ENCODE measurements at regions not wholly inside any gene's neighbourhood (a gene's known extent, or its start where the extent isn't known, plus 50 kb on each side); places are given as distances from the start of the nearest gene placed in this dataset.

DNA sequence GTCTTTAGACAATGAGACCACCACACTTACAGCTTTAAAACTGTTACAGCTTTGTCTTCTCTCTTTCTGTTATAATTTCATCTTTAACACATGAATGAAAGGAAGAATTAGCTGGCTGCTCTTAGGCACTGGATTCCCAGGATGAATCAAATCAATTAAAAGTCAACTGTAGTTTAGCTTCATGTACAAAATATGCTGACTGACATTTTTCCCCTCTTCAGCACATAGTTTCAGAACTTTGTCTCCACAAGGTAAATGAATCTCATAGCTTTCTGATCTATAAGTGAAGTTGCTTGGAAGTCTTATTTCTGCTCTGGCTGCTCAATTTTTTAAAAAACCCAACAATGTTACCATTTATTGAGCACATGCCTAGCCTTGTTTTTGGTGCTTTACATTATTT is 293.8 kb downstream of the GRIN2B start:
- ATAC-seq (no peak), FAIRE-seq (no peak), DNase-seq (ENCODE audit: low read depth, low spot score) (no peak)
- H4K20me1 ChIP-seq (ENCODE audit: control insufficient read depth, insufficient read depth): no peaks in the 10 kb centered on the region
- H3K27me3 ChIP-seq (replicated peaks in 1 of 2; ENCODE audit: control insufficient read depth in 2 of 2, insufficient read depth in 2 of 2, low read length in 1 of 2): no peaks in the 10 kb centered on the region
- ChIA-PET RAD21 (ENCODE audit: unreplicated experiment) (no interaction called here), SMC1A (ENCODE audit: uncharacterized antibody, unreplicated experiment) (no interaction called here), POLR2A (interaction anchor here (0.5 kb wide), 1 partner anchor 462 kb away, joined by 4 read pairs; no protein-coding TSS in a partner anchor), CTCF (interaction anchor here (0.7 kb wide), 1 partner anchor 111 kb away, joined by 3 read pairs; no protein-coding TSS in a partner anchor)
- H3K79me2 ChIP-seq (ENCODE audit: control insufficient read depth, insufficient read depth, low read length): no peaks in the 10 kb centered on the region
- no peak overlapping the region for H3K27ac ChIP-seq (ENCODE audit: control insufficient read depth, insufficient read depth)
- no peak overlapping the region for H3K9ac ChIP-seq (ENCODE audit: control insufficient read depth, insufficient read depth, low read length)
- in situ Hi-C loops (cut with MboI) (no loop called here), intact Hi-C loops (cut with micrococcal nuclease; ENCODE audit: unreplicated experiment) (no loop called here)
- BruUV-seq (replicated peaks): no TSS peak
- no peak overlapping the region for H2AFZ ChIP-seq (ENCODE audit: control insufficient read depth, low read depth, low read length)
- no peak overlapping the region for H3K4me2 ChIP-seq (ENCODE audit: control insufficient read depth, insufficient read depth)
- H3K4me3 ChIP-seq: no peak overlapping the region
- no peaks in the 10 kb centered on the region for H3K4me1 ChIP-seq (ENCODE audit: control insufficient read depth, insufficient read depth, low read length)
- H3K36me3 ChIP-seq (ENCODE audit: control insufficient read depth in 2 of 2, insufficient read depth in 2 of 2, low read length in 1 of 2): no peaks in the 10 kb centered on the region
- H3K9me3 ChIP-seq (replicated peaks; ENCODE audit: control insufficient read depth, insufficient read depth, low read length): no peaks in the 10 kb centered on the region
- TF ChIP-seq IKZF2 (IDR thresholded peaks at IDR 0.05): no peak
- TF ChIP-seq, protein P1, sequence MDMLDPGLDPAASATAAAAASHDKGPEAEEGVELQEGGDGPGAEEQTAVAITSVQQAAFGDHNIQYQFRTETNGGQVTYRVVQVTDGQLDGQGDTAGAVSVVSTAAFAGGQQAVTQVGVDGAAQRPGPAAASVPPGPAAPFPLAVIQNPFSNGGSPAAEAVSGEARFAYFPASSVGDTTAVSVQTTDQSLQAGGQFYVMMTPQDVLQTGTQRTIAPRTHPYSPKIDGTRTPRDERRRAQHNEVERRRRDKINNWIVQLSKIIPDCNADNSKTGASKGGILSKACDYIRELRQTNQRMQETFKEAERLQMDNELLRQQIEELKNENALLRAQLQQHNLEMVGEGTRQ (IDR thresholded peaks at IDR 0.05; ENCODE audit: borderline replicate concordance, low read depth, low read length): no peak
- TF ChIP-seq ZBED1 (IDR thresholded peaks at IDR 0.05; ENCODE audit: borderline replicate concordance): no peak
- TF ChIP-seq, protein P2, sequence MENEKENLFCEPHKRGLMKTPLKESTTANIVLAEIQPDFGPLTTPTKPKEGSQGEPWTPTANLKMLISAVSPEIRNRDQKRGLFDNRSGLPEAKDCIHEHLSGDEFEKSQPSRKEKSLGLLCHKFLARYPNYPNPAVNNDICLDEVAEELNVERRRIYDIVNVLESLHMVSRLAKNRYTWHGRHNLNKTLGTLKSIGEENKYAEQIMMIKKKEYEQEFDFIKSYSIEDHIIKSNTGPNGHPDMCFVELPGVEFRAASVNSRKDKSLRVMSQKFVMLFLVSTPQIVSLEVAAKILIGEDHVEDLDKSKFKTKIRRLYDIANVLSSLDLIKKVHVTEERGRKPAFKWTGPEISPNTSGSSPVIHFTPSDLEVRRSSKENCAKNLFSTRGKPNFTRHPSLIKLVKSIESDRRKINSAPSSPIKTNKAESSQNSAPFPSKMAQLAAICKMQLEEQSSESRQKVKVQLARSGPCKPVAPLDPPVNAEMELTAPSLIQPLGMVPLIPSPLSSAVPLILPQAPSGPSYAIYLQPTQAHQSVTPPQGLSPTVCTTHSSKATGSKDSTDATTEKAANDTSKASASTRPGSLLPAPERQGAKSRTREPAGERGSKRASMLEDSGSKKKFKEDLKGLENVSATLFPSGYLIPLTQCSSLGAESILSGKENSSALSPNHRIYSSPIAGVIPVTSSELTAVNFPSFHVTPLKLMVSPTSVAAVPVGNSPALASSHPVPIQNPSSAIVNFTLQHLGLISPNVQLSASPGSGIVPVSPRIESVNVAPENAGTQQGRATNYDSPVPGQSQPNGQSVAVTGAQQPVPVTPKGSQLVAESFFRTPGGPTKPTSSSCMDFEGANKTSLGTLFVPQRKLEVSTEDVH (IDR thresholded peaks at IDR 0.05; ENCODE audit: low read depth, partially characterized antibody): no peak
- TF ChIP-seq TAF1 (IDR thresholded peaks at IDR 0.05; ENCODE audit: borderline replicate concordance, low read depth, low read length): no peak
- TF ChIP-seq NFYA (IDR thresholded peaks at IDR 0.05; ENCODE audit: borderline replicate concordance, low read depth, low read length): no peak
- TF ChIP-seq SMAD5 (IDR thresholded peaks at IDR 0.05; ENCODE audit: low read depth): no peak
- TF ChIP-seq FOS (IDR thresholded peaks at IDR 0.05; ENCODE audit: borderline replicate concordance, extremely low read depth, insufficient read length): no peak
- no peak for TF ChIP-seq MTA2 (IDR thresholded peaks at IDR 0.05; ENCODE audit: low read depth)
- TF ChIP-seq NR2C1 (IDR thresholded peaks at IDR 0.05): no peak
- TF ChIP-seq SREBF1 (IDR thresholded peaks at IDR 0.05; ENCODE audit: low read length): no peak
- TF ChIP-seq RB1 (IDR thresholded peaks at IDR 0.05; ENCODE audit: borderline replicate concordance): no peak
- TF ChIP-seq, protein P3, sequence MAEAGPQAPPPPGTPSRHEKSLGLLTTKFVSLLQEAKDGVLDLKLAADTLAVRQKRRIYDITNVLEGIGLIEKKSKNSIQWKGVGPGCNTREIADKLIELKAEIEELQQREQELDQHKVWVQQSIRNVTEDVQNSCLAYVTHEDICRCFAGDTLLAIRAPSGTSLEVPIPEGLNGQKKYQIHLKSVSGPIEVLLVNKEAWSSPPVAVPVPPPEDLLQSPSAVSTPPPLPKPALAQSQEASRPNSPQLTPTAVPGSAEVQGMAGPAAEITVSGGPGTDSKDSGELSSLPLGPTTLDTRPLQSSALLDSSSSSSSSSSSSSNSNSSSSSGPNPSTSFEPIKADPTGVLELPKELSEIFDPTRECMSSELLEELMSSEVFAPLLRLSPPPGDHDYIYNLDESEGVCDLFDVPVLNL (IDR thresholded peaks at IDR 0.05; ENCODE audit: low read depth, low read length): no peak
- no peak for TF ChIP-seq MTA3 (IDR thresholded peaks at IDR 0.05; ENCODE audit: borderline replicate concordance, low read length)
- TF ChIP-seq ASH2L (IDR thresholded peaks at IDR 0.05; ENCODE audit: borderline replicate concordance, low read depth): no peak
- TF ChIP-seq, protein P4, sequence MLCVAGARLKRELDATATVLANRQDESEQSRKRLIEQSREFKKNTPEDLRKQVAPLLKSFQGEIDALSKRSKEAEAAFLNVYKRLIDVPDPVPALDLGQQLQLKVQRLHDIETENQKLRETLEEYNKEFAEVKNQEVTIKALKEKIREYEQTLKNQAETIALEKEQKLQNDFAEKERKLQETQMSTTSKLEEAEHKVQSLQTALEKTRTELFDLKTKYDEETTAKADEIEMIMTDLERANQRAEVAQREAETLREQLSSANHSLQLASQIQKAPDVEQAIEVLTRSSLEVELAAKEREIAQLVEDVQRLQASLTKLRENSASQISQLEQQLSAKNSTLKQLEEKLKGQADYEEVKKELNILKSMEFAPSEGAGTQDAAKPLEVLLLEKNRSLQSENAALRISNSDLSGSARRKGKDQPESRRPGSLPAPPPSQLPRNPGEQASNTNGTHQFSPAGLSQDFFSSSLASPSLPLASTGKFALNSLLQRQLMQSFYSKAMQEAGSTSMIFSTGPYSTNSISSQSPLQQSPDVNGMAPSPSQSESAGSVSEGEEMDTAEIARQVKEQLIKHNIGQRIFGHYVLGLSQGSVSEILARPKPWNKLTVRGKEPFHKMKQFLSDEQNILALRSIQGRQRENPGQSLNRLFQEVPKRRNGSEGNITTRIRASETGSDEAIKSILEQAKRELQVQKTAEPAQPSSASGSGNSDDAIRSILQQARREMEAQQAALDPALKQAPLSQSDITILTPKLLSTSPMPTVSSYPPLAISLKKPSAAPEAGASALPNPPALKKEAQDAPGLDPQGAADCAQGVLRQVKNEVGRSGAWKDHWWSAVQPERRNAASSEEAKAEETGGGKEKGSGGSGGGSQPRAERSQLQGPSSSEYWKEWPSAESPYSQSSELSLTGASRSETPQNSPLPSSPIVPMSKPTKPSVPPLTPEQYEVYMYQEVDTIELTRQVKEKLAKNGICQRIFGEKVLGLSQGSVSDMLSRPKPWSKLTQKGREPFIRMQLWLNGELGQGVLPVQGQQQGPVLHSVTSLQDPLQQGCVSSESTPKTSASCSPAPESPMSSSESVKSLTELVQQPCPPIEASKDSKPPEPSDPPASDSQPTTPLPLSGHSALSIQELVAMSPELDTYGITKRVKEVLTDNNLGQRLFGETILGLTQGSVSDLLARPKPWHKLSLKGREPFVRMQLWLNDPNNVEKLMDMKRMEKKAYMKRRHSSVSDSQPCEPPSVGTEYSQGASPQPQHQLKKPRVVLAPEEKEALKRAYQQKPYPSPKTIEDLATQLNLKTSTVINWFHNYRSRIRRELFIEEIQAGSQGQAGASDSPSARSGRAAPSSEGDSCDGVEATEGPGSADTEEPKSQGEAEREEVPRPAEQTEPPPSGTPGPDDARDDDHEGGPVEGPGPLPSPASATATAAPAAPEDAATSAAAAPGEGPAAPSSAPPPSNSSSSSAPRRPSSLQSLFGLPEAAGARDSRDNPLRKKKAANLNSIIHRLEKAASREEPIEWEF (IDR thresholded peaks at IDR 0.05; ENCODE audit: insufficient replicate concordance, low read depth, low read length): no peak
- no peak for TF ChIP-seq NFYB (IDR thresholded peaks at IDR 0.05; ENCODE audit: insufficient read depth, low read depth, low read length)

All from GM12878 (cell line).